IMR-90 (cell line): ENCODE measurements at regions not wholly inside any gene's neighbourhood (a gene's known extent, or its start where the extent isn't known, plus 50 kb on each side); places are given as distances from the start of the nearest gene placed in this dataset.

Experiments used
- BHLHE40 ChIP-seq: fragments of 150-350 bp; IDR thresholded peaks from 2 replicates; pipeline ENCODE4 v1.6.1; 2016; ENCODE audit warnings: mild to moderate bottlenecking, low read depth, low read length
- TF ChIP-seq, protein P1 (sequence below): fragments of 150-350 bp; IDR thresholded peaks from 2 replicates; pipeline ENCODE4 v1.6.1; 2017; ENCODE audit warnings: mild to moderate bottlenecking, antibody characterized with exemption, low read length, low read depth
- TF ChIP-seq, protein P2 (sequence below): conservative IDR thresholded peaks from 2 replicates; pipeline ENCODE4 v1.5.1; 2012; ENCODE audit warnings: mild to moderate bottlenecking, low read depth, low read length, improper control_type of control experiment

DNA sequence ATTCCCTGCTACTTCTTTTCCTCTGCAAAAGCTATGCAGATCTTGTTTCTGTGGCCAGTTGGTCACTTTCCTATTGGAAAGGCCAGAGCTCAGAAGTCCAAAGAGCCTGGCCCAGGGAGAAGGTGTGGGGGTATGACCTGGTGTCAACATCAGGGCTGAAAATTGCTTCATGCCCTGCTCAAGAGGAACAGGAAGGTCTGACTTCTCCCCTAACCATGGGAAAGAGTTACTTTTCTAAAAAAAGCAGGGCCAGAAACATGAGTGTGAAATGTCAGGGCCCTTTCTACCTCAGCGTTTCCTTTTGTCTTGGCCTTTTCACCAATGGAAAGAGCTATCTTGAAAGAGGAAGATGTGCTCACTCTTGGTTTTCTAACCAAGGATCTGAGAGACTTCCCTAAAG is 117.4 kb downstream of the MAFB start:
- TF ChIP-seq, protein P1, sequence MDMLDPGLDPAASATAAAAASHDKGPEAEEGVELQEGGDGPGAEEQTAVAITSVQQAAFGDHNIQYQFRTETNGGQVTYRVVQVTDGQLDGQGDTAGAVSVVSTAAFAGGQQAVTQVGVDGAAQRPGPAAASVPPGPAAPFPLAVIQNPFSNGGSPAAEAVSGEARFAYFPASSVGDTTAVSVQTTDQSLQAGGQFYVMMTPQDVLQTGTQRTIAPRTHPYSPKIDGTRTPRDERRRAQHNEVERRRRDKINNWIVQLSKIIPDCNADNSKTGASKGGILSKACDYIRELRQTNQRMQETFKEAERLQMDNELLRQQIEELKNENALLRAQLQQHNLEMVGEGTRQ: no peak
- TF ChIP-seq, protein P2, sequence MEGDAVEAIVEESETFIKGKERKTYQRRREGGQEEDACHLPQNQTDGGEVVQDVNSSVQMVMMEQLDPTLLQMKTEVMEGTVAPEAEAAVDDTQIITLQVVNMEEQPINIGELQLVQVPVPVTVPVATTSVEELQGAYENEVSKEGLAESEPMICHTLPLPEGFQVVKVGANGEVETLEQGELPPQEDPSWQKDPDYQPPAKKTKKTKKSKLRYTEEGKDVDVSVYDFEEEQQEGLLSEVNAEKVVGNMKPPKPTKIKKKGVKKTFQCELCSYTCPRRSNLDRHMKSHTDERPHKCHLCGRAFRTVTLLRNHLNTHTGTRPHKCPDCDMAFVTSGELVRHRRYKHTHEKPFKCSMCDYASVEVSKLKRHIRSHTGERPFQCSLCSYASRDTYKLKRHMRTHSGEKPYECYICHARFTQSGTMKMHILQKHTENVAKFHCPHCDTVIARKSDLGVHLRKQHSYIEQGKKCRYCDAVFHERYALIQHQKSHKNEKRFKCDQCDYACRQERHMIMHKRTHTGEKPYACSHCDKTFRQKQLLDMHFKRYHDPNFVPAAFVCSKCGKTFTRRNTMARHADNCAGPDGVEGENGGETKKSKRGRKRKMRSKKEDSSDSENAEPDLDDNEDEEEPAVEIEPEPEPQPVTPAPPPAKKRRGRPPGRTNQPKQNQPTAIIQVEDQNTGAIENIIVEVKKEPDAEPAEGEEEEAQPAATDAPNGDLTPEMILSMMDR: no peak
- no peak for TF ChIP-seq BHLHE40
